ENCODE measurements at regions not wholly inside any gene's neighbourhood (a gene's known extent, or its start where the extent isn't known, plus 50 kb on each side); places are given as distances from the start of the nearest gene placed in this dataset.

DNA sequence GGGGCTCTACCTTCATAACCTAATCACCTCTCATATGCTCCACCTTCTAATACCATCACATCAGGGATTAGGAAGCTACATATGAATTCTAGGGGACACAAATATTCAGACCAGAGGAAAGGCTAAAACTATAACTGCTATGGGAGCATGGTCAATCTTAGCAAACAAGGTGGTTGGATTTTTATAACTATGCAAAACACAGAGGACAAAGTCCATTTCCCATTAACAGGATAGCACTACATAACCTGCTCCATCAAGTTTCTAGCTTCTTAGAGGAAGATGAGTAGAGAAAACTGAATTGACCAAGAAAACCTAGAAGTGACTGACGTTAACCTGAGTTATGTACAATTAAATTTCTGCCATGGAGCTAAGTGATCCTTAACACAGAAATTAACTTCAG, 398.6 kb downstream of the TBL1XR1 start:
- TF ChIP-seq, protein P1, sequence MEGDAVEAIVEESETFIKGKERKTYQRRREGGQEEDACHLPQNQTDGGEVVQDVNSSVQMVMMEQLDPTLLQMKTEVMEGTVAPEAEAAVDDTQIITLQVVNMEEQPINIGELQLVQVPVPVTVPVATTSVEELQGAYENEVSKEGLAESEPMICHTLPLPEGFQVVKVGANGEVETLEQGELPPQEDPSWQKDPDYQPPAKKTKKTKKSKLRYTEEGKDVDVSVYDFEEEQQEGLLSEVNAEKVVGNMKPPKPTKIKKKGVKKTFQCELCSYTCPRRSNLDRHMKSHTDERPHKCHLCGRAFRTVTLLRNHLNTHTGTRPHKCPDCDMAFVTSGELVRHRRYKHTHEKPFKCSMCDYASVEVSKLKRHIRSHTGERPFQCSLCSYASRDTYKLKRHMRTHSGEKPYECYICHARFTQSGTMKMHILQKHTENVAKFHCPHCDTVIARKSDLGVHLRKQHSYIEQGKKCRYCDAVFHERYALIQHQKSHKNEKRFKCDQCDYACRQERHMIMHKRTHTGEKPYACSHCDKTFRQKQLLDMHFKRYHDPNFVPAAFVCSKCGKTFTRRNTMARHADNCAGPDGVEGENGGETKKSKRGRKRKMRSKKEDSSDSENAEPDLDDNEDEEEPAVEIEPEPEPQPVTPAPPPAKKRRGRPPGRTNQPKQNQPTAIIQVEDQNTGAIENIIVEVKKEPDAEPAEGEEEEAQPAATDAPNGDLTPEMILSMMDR (IDR thresholded peaks at IDR 0.05; ENCODE audit: insufficient read depth, missing control alignments): no peak
- DNase-seq (ENCODE audit: insufficient read length, low spot score): no peak
- no peak for FAIRE-seq

DNA sequence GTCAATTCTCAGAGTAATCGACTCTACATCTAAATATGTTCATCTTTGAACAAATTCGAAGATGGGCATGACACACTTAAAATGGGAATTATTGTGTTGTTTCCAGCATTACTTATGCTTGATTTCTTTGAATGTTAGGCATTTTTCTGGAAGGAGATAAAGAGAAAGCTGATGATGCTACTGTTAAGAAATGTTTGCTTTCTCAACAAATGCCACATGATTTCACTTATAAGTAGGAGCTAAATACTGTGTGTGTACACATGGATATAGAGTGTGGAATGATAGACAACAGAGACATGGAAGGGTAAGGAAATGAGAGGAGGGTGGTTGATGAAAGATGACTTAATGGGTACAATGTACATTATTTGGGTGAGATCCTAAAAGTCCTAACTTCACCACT, 400.9 kb downstream of the TBL1XR1 start:
- DNase-seq (ENCODE audit: insufficient read length, low spot score) (no peak), FAIRE-seq (no peak)
- TF ChIP-seq, protein P1 (IDR thresholded peaks at IDR 0.05; ENCODE audit: insufficient read depth, missing control alignments): no peak

DNA sequence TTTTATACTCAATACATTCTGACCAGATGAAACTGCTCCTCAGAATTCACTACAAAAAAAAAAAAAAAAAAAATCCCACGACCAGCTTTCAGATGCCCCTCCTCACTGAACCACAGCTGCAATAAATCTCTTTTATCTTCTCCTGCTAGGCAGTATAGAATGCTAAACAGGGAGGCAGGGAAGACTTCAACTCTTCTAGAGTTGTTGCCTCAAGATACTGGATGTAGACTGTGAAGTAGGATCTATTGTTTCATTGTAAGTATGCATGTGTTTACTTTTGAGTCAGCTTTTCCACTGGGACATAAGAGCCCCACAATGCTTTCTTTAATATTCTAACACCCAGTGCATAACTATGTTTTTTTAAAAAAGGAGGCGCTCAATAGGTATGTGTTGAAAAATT, 401.4 kb downstream of the TBL1XR1 start:
- TF ChIP-seq, protein P1 (IDR thresholded peaks at IDR 0.05; ENCODE audit: insufficient read depth, missing control alignments): no peak
- no peak for FAIRE-seq

DNA sequence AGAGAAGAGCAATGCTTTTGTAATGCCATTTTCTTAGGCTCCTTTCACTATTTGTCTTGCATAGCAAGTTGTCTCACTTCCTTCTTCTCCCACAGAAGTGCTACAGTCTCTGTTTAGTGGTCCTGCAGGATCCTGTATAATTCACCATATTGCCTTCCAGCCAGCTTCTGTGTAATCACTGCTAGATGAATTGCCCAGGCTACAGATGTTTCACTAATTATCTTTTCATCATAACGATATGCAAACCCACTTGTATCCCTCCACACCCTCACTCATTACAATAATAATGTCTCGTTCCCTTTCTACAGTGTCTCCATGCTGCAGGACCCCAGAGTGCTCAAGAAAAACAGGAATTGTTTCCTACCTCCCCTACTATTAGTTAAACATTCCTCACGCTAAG, 402.9 kb downstream of the TBL1XR1 start:
- TF ChIP-seq, protein P1 (IDR thresholded peaks at IDR 0.05; ENCODE audit: insufficient read depth, missing control alignments): no peak
- DNase-seq (ENCODE audit: insufficient read length, low spot score) (no peak), FAIRE-seq (no peak)

More for the DNA sequence above, 401.4 kb downstream of the TBL1XR1 start:
- DNase-seq (ENCODE audit: insufficient read length, low spot score): no peak

DNA sequence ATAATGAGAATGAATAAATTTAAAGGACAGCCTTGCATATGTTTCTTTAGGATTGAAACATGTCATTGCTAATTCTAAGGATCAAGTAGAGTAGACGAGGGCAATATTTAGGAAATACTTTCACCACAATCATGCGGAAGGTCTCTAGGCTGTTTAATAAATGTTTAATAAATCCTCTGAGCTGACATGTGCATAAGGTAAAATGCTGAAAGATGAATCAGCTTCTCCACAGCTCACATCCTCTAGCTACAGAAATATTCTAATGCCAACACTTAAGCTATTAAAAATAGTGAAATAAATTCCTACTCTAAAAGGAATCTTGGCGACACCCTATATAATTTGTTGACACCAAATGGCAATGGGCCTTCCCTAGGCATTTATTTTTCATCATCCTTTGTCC, 407.3 kb downstream of the TBL1XR1 start:
- no peak for DNase-seq (ENCODE audit: insufficient read length, low spot score)
- FAIRE-seq: no peak
- TF ChIP-seq, protein P1 (IDR thresholded peaks at IDR 0.05; ENCODE audit: insufficient read depth, missing control alignments): no peak

DNA sequence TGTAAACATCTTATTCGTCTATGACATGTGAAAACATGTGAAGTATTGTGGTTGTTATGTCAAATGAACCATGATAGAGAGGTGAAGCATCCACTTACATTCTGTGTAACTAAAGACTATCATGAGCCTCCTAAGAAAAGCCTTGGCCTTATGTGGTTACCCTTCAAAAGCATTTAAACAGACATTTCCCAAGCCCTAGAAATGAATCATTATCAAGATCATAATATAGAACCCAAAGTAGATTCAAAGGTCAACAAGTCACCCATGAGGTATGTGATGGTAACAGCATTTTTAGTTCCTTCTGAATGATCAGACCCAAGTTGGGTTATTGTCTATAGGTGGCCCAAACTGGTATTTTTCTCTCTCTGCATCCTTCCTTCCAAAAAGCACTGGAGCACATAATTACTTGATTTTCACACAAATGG, 408.0 kb downstream of the TBL1XR1 start:
- DNase-seq (ENCODE audit: insufficient read length, low spot score): no peak
- FAIRE-seq: no peak
- TF ChIP-seq, protein P1 (IDR thresholded peaks at IDR 0.05; ENCODE audit: insufficient read depth, missing control alignments): no peak

DNA sequence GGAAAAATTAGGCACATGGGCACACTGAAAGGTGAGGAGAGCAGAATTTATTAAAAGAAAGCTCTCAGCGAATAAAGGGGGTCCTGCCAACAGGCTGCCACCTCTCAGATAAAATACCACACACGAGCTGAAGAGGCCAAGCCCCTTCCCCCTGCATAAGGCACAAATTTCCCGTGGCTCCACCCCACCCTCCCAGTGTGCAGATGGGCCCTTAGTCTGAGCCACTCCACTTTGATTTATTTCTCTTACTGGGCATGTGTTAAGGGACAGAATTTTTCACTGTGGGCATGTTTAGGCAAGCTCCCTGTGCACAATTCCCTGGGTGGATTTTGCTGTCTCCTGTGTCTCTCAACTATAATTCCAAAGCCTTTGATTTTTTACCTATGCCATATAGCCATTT, 409.8 kb downstream of the TBL1XR1 start:
- no peak for FAIRE-seq
- TF ChIP-seq, protein P1 (IDR thresholded peaks at IDR 0.05; ENCODE audit: insufficient read depth, missing control alignments): no peak
- DNase-seq (ENCODE audit: insufficient read length, low spot score): no peak

Measured in D721Med (cell line).